ENCODE measurements at regions not wholly inside any gene's neighbourhood (a gene's known extent, or its start where the extent isn't known, plus 50 kb on each side); places are given as distances from the start of the nearest gene placed in this dataset.

- TF ChIP-seq BRCA1 (IDR thresholded peaks at IDR 0.05) (no peak), BRCA1 (CRISPR knock-in tag; IDR thresholded peaks at IDR 0.05) (no peak), HMG20B (CRISPR knock-in tag; IDR thresholded peaks at IDR 0.05) (no peak), ZFP36 (IDR thresholded peaks at IDR 0.05; ENCODE audit: low read depth, low read length, partially characterized antibody) (no peak)
Measured at GRCh38 chr3:40681658-40682055, 156.9 kb downstream of the ZNF621 start (continued).

GRCh38 chr3:40689837-40690236 is 165.1 kb downstream of the ZNF621 start:
- 0% methylated on average over 1 of the region's 1 CpG for WGBS (ENCODE audit: insufficient coverage, low coverage, missing lambda C conversion rate)
- intact Hi-C loops (cut with micrococcal nuclease), result no loop called here

More at GRCh38 chr3:40689837-40690236, 165.1 kb downstream of the ZNF621 start:
- Histone ChIP-seq H3K27ac (ENCODE audit: extremely low read depth, low read depth, low read length) (no peak overlapping the region), H3K9ac (ENCODE audit: insufficient read depth in 1 of 2, low read depth in 2 of 2, low read length in 2 of 2) (no peak overlapping the region), H3K4me3 (no peak overlapping the region), H3K36me3 (ENCODE audit: control insufficient read depth, insufficient read depth, low read length) (no peaks in the 10 kb centered on the region), H4K20me1 (replicated peaks; ENCODE audit: control insufficient read depth, insufficient read depth, low read length) (no peaks in the 10 kb centered on the region), H3K9me1 (ENCODE audit: control insufficient read depth, insufficient read depth, low read length) (no peaks in the 10 kb centered on the region), H3K4me1 (replicated peaks in 1 of 2; ENCODE audit: control insufficient read depth in 2 of 2, insufficient read depth in 2 of 2, low read length in 2 of 2) (no peaks in the 10 kb centered on the region), H3K79me2 (ENCODE audit: control insufficient read depth, insufficient read depth, low read length) (no peaks in the 10 kb centered on the region), H2AFZ (ENCODE audit: low read depth, low read length) (no peak overlapping the region), H3K4me2 (ENCODE audit: insufficient read depth, low read length) (no peak overlapping the region), H3K27me3 (ENCODE audit: control insufficient read depth in 2 of 2, insufficient read depth in 2 of 2, low read length in 2 of 2) (peaks cover 5 to 16% of the 10 kb centered on the region in 2 experiments; a peak in 4 of 5 replicates), H3K9me3 (replicated peaks; ENCODE audit: control insufficient read depth, insufficient read depth, low read depth, low read length) (no peaks in the 10 kb centered on the region)
- FAIRE-seq (no peak), DNase-seq (ENCODE audit: extremely low read depth in 1 of 4, low spot score in 3 of 4) (no peak), ATAC-seq (no peak)
- POLR2A ChIA-PET, result no interaction called here
- no TSS peak for BruUV-seq (replicated peaks)
- CTCF ChIA-PET (ENCODE audit: low intra/inter-chr PET ratio), result no interaction called here
- in situ Hi-C loops (cut with MboI), result no loop called here
- TF ChIP-seq CHD1 (IDR thresholded peaks at IDR 0.05; ENCODE audit: low read length), result no peak
- TF ChIP-seq SRSF3 (IDR thresholded peaks at IDR 0.05; ENCODE audit: insufficient read depth, low read length), result no peak
- no peak for TF ChIP-seq CHCHD3 (CRISPR knock-in tag; IDR thresholded peaks at IDR 0.05)
- no peak for TF ChIP-seq JUN (IDR thresholded peaks at IDR 0.05; ENCODE audit: borderline replicate concordance, low read depth, low read length)
- TF ChIP-seq JUN (CRISPR knock-in tag; IDR thresholded peaks at IDR 0.05; ENCODE audit: borderline replicate concordance), result no peak
